IMR-90 (cell line): ENCODE measurements at regions not wholly inside any gene's neighbourhood (a gene's known extent, or its start where the extent isn't known, plus 50 kb on each side); places are given as distances from the start of the nearest gene placed in this dataset.
A peak's percentile ranks its signal among the peaks of the same experiment; 100 is the strongest.

Experiments
- ATAC-seq: fragments of 200-7000 bp; cut with Tn5 transposase; 2 replicates; pipeline ENCODE4 v1.9.1; 2020; ENCODE audit warnings: low read depth, mild to moderate bottlenecking, moderate library complexity
- BruUV-seq: library from RNA; stranded (reverse); fragments of 400-500 nt; replicated peaks from 2 replicates; lab custom pipeline; 2021; lab: Mats Ljungman, UMichigan
- CTCF ChIA-PET: fragments of 300-600 bp; formaldehyde crosslinking; extraction: SDS; loops from one replicate; lab custom pipeline; 2021; ENCODE audit warnings: antibody characterized with exemption; lab: Yijun Ruan, JAX
- POLR2A ChIA-PET: fragments of 300-600 bp; sonication (Branson Sonifier 250); formaldehyde crosslinking; loops from one replicate; lab custom pipeline; 2022; ENCODE audit warnings: antibody characterized with exemption; ENCODE audit not compliant: unreplicated experiment; lab: Charles Lee
- DNase-seq: peaks from one replicate; pipeline ENCODE4 v3.0.0; 2013
- H2AFZ ChIP-seq: replicated peaks from 2 replicates; pipeline ENCODE3; 2013; ENCODE audit warnings: low read length, mild to moderate bottlenecking; ENCODE audit not compliant: poor library complexity
- H2AK5ac ChIP-seq: 2 replicates; pipeline ENCODE4 v1.6.1; 2013; ENCODE audit warnings: low read depth, low read length, inconsistent platforms
- H2AK9ac ChIP-seq: replicated peaks from 2 replicates; pipeline ENCODE3; 2013; ENCODE audit warnings: mild to moderate bottlenecking, low read depth, low read length, moderate library complexity; ENCODE audit not compliant: poor library complexity
- H2BK120ac ChIP-seq: 2 replicates; pipeline ENCODE4 v1.6.1; 2013; ENCODE audit warnings: low read depth, low read length, inconsistent platforms
- H2BK15ac ChIP-seq: 3 replicates; pipeline ENCODE4 v1.6.1; 2013; ENCODE audit warnings: low read depth, low read length, inconsistent platforms
- H2BK20ac ChIP-seq: 2 replicates; pipeline ENCODE4 v1.6.1; 2013; ENCODE audit warnings: low read depth, mild to moderate bottlenecking, inconsistent platforms, low read length, moderate library complexity
- H2BK5ac ChIP-seq: 2 replicates; pipeline ENCODE4 v1.6.1; 2013; ENCODE audit warnings: mild to moderate bottlenecking, low read depth, low read length, inconsistent platforms; ENCODE audit not compliant: poor library complexity, severe bottlenecking
- H3K14ac ChIP-seq: replicated peaks from 2 replicates; pipeline ENCODE4 v1.6.1; 2013; ENCODE audit warnings: low read depth, low read length, inconsistent platforms
- H3K18ac ChIP-seq: 2 replicates; pipeline ENCODE4 v1.6.1; 2013; ENCODE audit warnings: low read depth, low read length, control low read depth
- H3K23ac ChIP-seq: 2 replicates; pipeline ENCODE4 v1.6.1; 2013; ENCODE audit warnings: low read depth, low read length, inconsistent platforms
- H3K27ac ChIP-seq: 2 replicates; pipeline ENCODE4 v1.5.1; 2013; ENCODE audit warnings: mild to moderate bottlenecking, control low read depth, low read length; ENCODE audit not compliant: insufficient read depth
- H3K27me3 ChIP-seq: 2 replicates; pipeline ENCODE4 v1.6.1; 2013; ENCODE audit warnings: low read length; ENCODE audit not compliant: control insufficient read depth, insufficient read depth
- H3K36me3 ChIP-seq: 2 replicates; pipeline ENCODE4 v1.6.1; 2013; ENCODE audit warnings: low read length, mixed read lengths; ENCODE audit not compliant: control insufficient read depth, insufficient read depth
- H3K4ac ChIP-seq: 2 replicates; pipeline ENCODE4 v1.6.1; 2013; ENCODE audit warnings: low read depth, low read length, inconsistent platforms
- H3K4me1 ChIP-seq: 2 replicates; pipeline ENCODE4 v1.6.1; 2013; ENCODE audit warnings: low read length, mixed read lengths; ENCODE audit not compliant: control insufficient read depth, insufficient read depth
- H3K4me2 ChIP-seq: 2 replicates; pipeline ENCODE4 v1.6.1; 2013; ENCODE audit warnings: low read depth, mild to moderate bottlenecking, control low read depth, low read length, moderate library complexity
- H3K4me3 ChIP-seq: 2 replicates; pipeline ENCODE4 v1.5.1; 2013; ENCODE audit warnings: low read depth, mild to moderate bottlenecking, control low read depth, low read length, moderate library complexity; ENCODE audit not compliant: insufficient read depth
- H3K56ac ChIP-seq: 2 replicates; pipeline ENCODE4 v1.6.1; 2013; ENCODE audit warnings: low read length, inconsistent platforms; ENCODE audit not compliant: insufficient read depth; ENCODE audit errors: extremely low read depth
- H3K79me1 ChIP-seq, 2 experiments: 2 replicates each; pipeline ENCODE4 v1.6.1; 2013; ENCODE audit warnings: low read length in 2 of 2, inconsistent platforms in 1 of 2, low read depth in 1 of 2
- H3K9ac ChIP-seq: 2 replicates; pipeline ENCODE4 v1.6.1; 2013; ENCODE audit warnings: low read depth, low read length, control low read depth
- H3K9me1 ChIP-seq: 2 replicates; pipeline ENCODE4 v1.6.1; 2013; ENCODE audit warnings: low read length, inconsistent platforms; ENCODE audit not compliant: insufficient read depth
- H3K9me3 ChIP-seq: 2 replicates; pipeline ENCODE4 v1.6.1; 2013; ENCODE audit warnings: low read length; ENCODE audit not compliant: control insufficient read depth, insufficient read depth
- H4K20me1 ChIP-seq: 2 replicates; pipeline ENCODE4 v1.6.1; 2013; ENCODE audit warnings: low read length, inconsistent platforms; ENCODE audit not compliant: insufficient read depth
- H4K5ac ChIP-seq: 2 replicates; pipeline ENCODE4 v1.6.1; 2013; ENCODE audit warnings: mild to moderate bottlenecking, low read depth, low read length, control low read depth
- H4K8ac ChIP-seq, 2 experiments: 2 replicates each; pipeline ENCODE4 v1.6.1; 2013; ENCODE audit warnings: low read depth in 2 of 2, low read length in 2 of 2, control low read depth in 1 of 2, inconsistent platforms in 1 of 2
- H4K91ac ChIP-seq: 2 replicates; pipeline ENCODE4 v1.6.1; 2013; ENCODE audit warnings: low read depth, low read length, inconsistent platforms; ENCODE audit not compliant: insufficient read depth
- FOS ChIP-seq: fragments of 150-350 bp; IDR thresholded peaks from 2 replicates; pipeline ENCODE4 v1.6.1; 2016; ENCODE audit warnings: low read depth, low read length
- MAZ ChIP-seq: IDR thresholded peaks from 2 replicates; pipeline ENCODE4 v1.6.1; 2012; ENCODE audit warnings: low read depth, mild to moderate bottlenecking, low read length, improper control_type of control experiment, moderate library complexity, borderline replicate concordance
- NFE2L2 ChIP-seq: fragments of 150-350 bp; IDR thresholded peaks from 2 replicates; pipeline ENCODE4 v1.6.1; 2016; ENCODE audit warnings: low read depth, mild to moderate bottlenecking, low read length
- RCOR1 ChIP-seq: IDR thresholded peaks from 2 replicates; pipeline ENCODE4 v1.6.1; 2012; ENCODE audit warnings: mild to moderate bottlenecking, low read length, improper control_type of control experiment; ENCODE audit not compliant: insufficient replicate concordance
- WGBS, 2 experiments: methylation state at CpG; one replicate each; pipeline versions ENCODE4 v1.1.5 to v1.1.7; 2013; ENCODE audit warnings: missing lambda C conversion rate in 2 of 2; ENCODE audit not compliant: insufficient read length in 1 of 2; ENCODE audit errors: extremely low coverage in 2 of 2; 5-methylcytosine and 5-hydroxymethylcytosine counted together
- dilution Hi-C: fragments of 300-500 bp; cut with HindIII; formaldehyde crosslinking; loops from one replicate; pipeline ENCODE4 v1.14.3; 2018; ENCODE audit warnings: low sequenced_read_pairs; ENCODE audit not compliant: unreplicated experiment
- in situ Hi-C: fragments of 300-500 bp; cut with MboI; formaldehyde crosslinking; loops from 3 replicates; pipeline ENCODE4 v1.14.3; 2019; ENCODE audit warnings: low sequenced_read_pairs, inconsistent platforms, mixed read lengths
- intact Hi-C: fragments of 100-400 bp; cut with micrococcal nuclease; formaldehyde crosslinking; loops from 2 replicates; pipeline ENCODE4 v1.10.0; 2022
- TF ChIP-seq, protein P1 (sequence below): fragments of 150-350 bp; IDR thresholded peaks from 2 replicates; pipeline ENCODE4 v1.6.1; 2016; ENCODE audit warnings: low read depth, mild to moderate bottlenecking, low read length, moderate library complexity, borderline replicate concordance

DNA sequence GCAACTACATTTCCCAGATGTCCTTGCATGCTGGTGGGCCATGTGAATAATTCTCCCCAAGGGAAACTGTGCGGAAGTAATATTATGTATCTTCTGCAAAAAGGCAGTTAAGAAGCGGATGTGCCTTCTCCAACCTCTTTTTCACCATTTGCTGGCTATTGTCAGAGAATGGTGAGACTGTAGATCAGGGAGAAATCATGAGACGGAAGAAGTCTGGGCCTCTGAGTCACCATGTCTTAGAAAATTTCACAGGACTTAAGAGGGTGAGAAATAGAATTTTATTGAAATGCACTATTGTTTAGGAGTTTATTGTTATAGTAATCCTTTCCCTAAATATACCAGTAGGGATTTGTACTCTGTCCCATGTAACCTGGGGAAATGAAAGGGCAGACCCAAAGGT is 298.7 kb upstream of the ZC3H12C start:
- ChIA-PET POLR2A (no interaction called here), CTCF (no interaction called here)
- H3K36me3 ChIP-seq = no peaks in the 10 kb centered on the region
- H3K23ac ChIP-seq = no peak overlapping the region
- no peak overlapping the region for H2AK9ac ChIP-seq
- no peak for ATAC-seq
- H4K5ac ChIP-seq = no peak overlapping the region
- no peaks in the 10 kb centered on the region for H3K4me1 ChIP-seq
- H3K18ac ChIP-seq = no peak overlapping the region
- no TSS peak for BruUV-seq
- H3K9me1 ChIP-seq = no peaks in the 10 kb centered on the region
- H3K4ac ChIP-seq = no peak overlapping the region
- H2BK120ac ChIP-seq = 0 out of 2 replicates have a peak overlapping the region, but pooled peaks have one; percentile 9
- H2BK5ac ChIP-seq = no peak overlapping the region
- H2AK5ac ChIP-seq = no peak overlapping the region
- no peaks in the 10 kb centered on the region for H4K20me1 ChIP-seq
- H2AFZ ChIP-seq = no peak overlapping the region
- no peak overlapping the region; the same call in 1 of the 2 replicates for H2BK20ac ChIP-seq
- TF ChIP-seq NFE2L2 (no peak), MAZ (no peak), RCOR1 (no peak), FOS (no peak)
- TF ChIP-seq, protein P1, sequence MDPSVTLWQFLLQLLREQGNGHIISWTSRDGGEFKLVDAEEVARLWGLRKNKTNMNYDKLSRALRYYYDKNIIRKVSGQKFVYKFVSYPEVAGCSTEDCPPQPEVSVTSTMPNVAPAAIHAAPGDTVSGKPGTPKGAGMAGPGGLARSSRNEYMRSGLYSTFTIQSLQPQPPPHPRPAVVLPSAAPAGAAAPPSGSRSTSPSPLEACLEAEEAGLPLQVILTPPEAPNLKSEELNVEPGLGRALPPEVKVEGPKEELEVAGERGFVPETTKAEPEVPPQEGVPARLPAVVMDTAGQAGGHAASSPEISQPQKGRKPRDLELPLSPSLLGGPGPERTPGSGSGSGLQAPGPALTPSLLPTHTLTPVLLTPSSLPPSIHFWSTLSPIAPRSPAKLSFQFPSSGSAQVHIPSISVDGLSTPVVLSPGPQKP = no peak
- H3K9ac ChIP-seq = no peak overlapping the region
- DNase-seq = peak; percentile 10
- H2BK15ac ChIP-seq = no peak overlapping the region
- no peak overlapping the region for H3K27ac ChIP-seq
- no peaks in the 10 kb centered on the region for H3K9me3 ChIP-seq
- no peak overlapping the region for H4K91ac ChIP-seq
- in situ Hi-C loops = no loop called here
- H3K56ac ChIP-seq = no peak overlapping the region
- H3K79me1 ChIP-seq = no peaks in the 10 kb centered on the region
- dilution Hi-C loops = no loop called here
- no peak overlapping the region for H4K8ac ChIP-seq
- no peak overlapping the region for H3K4me2 ChIP-seq
- no peaks in the 10 kb centered on the region for H3K27me3 ChIP-seq
- intact Hi-C loops = no loop called here
- no CpG with 5 or more reads among the region's 3 CpGs for WGBS, 2 experiments
- H3K4me3 ChIP-seq = no peak overlapping the region
- no peak overlapping the region for H3K14ac ChIP-seq
